ENCODE measurements at regions not wholly inside any gene's neighbourhood (a gene's known extent, or its start where the extent isn't known, plus 50 kb on each side); places are given as distances from the start of the nearest gene placed in this dataset.
"Not testable (repeated sequence)": the region's sequence is repeated elsewhere in the genome, so short reads cannot be mapped to it uniquely, and the experiment has no call there.

DNA sequence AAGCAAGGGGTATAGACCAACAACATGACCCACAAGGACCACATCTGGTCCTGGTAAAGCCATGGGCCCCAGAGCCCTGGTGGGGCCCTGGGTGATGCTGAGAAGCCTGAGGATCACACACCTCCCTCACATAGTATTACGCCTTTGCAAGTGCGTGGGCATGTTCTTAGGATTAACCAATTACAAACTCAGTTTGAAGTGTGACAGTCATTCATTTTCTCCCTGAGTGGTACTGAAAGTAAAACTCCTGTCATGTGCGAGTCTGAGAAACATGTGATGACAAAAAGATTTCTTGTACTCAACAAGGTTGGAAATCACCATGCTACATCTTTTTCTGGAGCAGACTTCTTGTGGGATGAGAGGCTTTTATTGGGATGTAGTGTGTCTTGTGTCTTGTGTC, 315.3 kb upstream of the DUSP10 start:
- peaks cover 8% of the 10 kb centered on the region for H3K27me3 Mint-ChIP-seq (ENCODE audit: low read depth)
- no peak for DNase-seq (ENCODE audit: low spot score)
- H3K36me3 Mint-ChIP-seq (ENCODE audit: low read depth) = no peaks in the 10 kb centered on the region
- no peaks in the 10 kb centered on the region for H3K4me1 Mint-ChIP-seq (ENCODE audit: low read depth)
- TF ChIP-seq, protein P1, sequence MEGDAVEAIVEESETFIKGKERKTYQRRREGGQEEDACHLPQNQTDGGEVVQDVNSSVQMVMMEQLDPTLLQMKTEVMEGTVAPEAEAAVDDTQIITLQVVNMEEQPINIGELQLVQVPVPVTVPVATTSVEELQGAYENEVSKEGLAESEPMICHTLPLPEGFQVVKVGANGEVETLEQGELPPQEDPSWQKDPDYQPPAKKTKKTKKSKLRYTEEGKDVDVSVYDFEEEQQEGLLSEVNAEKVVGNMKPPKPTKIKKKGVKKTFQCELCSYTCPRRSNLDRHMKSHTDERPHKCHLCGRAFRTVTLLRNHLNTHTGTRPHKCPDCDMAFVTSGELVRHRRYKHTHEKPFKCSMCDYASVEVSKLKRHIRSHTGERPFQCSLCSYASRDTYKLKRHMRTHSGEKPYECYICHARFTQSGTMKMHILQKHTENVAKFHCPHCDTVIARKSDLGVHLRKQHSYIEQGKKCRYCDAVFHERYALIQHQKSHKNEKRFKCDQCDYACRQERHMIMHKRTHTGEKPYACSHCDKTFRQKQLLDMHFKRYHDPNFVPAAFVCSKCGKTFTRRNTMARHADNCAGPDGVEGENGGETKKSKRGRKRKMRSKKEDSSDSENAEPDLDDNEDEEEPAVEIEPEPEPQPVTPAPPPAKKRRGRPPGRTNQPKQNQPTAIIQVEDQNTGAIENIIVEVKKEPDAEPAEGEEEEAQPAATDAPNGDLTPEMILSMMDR (IDR thresholded peaks at IDR 0.05) = no peak
- no peak overlapping the region for H3K27ac Mint-ChIP-seq (ENCODE audit: unreplicated experiment)
- no peak overlapping the region for H3K4me3 Mint-ChIP-seq (ENCODE audit: unreplicated experiment)
- H3K9me3 Mint-ChIP-seq (ENCODE audit: low read depth) = no peaks in the 10 kb centered on the region

DNA sequence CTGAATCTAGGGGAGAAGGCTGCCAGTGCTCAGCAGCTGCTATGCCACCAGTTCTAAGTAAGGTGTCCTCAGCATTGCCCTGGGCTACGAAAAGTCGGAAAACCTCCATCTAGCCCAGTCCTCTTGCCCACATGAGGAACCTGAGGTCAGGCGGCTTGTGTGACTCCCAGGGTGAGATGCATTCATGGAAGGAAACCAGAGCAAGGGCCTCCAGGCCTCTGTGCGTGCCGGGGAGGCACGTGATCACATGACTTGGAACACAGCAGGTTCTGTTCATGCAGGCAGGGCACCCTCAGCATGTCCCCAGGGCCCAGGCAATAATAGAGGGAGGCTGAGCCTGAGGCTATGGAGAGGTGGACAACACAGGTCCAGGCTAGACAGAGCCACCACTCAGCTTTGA, 312.5 kb upstream of the DUSP10 start:
- Mint-ChIP-seq H3K27me3 (ENCODE audit: low read depth) (peaks cover 9% of the 10 kb centered on the region), H3K4me3 (ENCODE audit: unreplicated experiment) (no peak overlapping the region), H3K9me3 (ENCODE audit: low read depth) (no peaks in the 10 kb centered on the region), H3K27ac (ENCODE audit: unreplicated experiment) (no peak overlapping the region), H3K4me1 (ENCODE audit: low read depth) (no peaks in the 10 kb centered on the region), H3K36me3 (ENCODE audit: low read depth) (no peaks in the 10 kb centered on the region)
- DNase-seq (ENCODE audit: low spot score) = no peak
- TF ChIP-seq, protein P1 (IDR thresholded peaks at IDR 0.05) = no peak

DNA sequence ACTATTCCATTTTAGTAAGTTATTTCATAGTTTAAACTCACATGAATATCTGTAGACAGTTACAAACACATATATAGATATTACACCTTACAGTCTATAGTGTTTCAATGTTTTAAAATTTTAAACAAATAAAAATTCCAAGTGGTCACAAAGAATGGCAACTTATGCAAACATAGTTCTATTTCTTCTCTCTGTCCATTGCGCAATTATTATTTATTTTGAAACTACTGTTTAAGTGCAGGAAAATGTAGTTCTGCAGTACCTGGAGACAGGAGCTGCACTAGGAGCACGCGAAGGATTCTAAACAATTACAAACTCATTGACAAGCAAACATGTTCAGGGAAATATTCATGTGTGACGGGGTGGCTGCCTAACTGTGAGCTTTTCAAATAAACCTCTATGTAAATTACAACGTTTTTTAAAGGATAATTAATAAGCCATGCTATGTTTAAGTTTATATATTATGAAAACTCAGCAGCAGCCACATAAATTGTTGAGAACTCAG, 312.0 kb upstream of the DUSP10 start:
- Mint-ChIP-seq H3K36me3 (ENCODE audit: low read depth) (no peaks in the 10 kb centered on the region), H3K4me1 (ENCODE audit: low read depth) (peaks cover under 1% of the 10 kb centered on the region), H3K9me3 (ENCODE audit: low read depth) (no peaks in the 10 kb centered on the region), H3K27ac (ENCODE audit: unreplicated experiment) (no peak overlapping the region), H3K4me3 (ENCODE audit: unreplicated experiment) (no peak overlapping the region), H3K27me3 (ENCODE audit: low read depth) (peaks cover 9% of the 10 kb centered on the region)
- DNase-seq (ENCODE audit: low spot score) = no peak
- TF ChIP-seq, protein P1 (IDR thresholded peaks at IDR 0.05) = no peak

DNA sequence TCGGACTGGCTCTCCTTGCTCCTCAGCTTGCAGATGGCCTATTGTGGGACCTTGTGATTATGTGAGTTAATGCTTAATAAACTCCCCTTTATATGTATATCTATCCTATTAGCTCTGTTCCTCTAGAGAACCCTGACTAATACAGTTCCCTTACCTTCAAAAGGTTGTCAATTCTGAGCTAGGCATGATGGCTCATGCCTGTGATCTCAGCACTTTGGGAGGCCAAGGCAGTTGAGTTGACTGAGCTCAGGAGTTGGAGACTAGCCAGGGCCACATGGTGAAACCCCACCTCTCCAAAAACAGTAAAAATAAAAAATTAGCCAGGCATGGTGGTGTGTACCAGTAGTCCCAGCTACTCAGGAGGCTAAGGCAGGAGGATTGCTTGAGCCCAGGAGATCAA, 309.4 kb upstream of the DUSP10 start:
- DNase-seq (ENCODE audit: low spot score); H3K36me3 Mint-ChIP-seq (ENCODE audit: low read depth); H3K27me3 Mint-ChIP-seq (ENCODE audit: low read depth); H3K27ac Mint-ChIP-seq (ENCODE audit: unreplicated experiment); H3K4me3 Mint-ChIP-seq (ENCODE audit: unreplicated experiment); H3K4me1 Mint-ChIP-seq (ENCODE audit: low read depth); H3K9me3 Mint-ChIP-seq (ENCODE audit: low read depth): not testable (repeated sequence)

DNA sequence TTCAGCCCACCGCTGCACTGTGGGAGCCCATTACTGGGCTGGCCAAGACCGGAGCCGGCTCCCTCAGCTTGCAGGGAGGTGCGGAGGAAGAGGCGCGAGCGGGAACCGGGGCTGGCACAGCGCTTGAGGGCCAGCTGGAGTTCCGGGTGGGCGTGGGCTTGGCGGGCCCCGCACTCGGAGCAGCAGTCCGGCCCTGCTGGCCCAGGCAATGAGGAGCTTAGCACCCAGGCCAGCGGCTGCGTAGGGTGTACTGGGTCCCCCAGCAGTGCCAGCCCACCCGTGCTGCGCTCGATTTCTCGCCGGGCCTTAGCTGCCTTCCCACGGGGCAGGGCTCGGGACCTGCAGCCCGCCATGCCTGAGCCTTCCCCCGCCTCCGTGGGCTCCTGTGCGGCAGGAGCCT, 307.8 kb upstream of the DUSP10 start:
- H3K36me3 Mint-ChIP-seq (ENCODE audit: low read depth); H3K27ac Mint-ChIP-seq (ENCODE audit: unreplicated experiment); H3K4me1 Mint-ChIP-seq (ENCODE audit: low read depth); H3K9me3 Mint-ChIP-seq (ENCODE audit: low read depth); H3K27me3 Mint-ChIP-seq (ENCODE audit: low read depth); H3K4me3 Mint-ChIP-seq (ENCODE audit: unreplicated experiment); DNase-seq (ENCODE audit: low spot score): not testable (repeated sequence)

DNA sequence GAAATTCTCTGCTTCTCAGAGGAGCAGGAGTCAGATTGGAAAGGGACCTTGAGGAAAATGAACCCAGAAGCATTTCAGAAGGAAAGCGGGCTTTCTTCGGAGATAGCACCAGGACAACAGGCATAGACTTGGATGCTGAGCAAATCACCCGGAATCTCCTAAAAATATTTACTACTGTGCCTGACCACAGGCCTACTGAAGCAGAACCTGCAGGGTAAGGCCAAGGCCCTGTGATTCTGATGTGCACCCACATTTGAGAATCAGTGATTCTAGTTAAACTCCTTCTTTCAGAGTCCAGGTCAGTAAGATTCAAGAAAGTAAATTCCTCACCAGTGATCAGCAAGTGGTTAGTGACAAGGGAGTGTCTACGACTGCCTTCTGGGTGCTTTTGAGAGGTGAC, 307.3 kb upstream of the DUSP10 start:
- TF ChIP-seq, protein P1 (IDR thresholded peaks at IDR 0.05) = no peak
- H3K4me3 Mint-ChIP-seq (ENCODE audit: unreplicated experiment) = no peak overlapping the region
- DNase-seq (ENCODE audit: low spot score) = no peak
- H3K36me3 Mint-ChIP-seq (ENCODE audit: low read depth) = no peaks in the 10 kb centered on the region
- peaks cover 9% of the 10 kb centered on the region for H3K27me3 Mint-ChIP-seq (ENCODE audit: low read depth)
- H3K27ac Mint-ChIP-seq (ENCODE audit: unreplicated experiment) = no peak overlapping the region
- H3K4me1 Mint-ChIP-seq (ENCODE audit: low read depth) = peaks cover 11% of the 10 kb centered on the region
- H3K9me3 Mint-ChIP-seq (ENCODE audit: low read depth) = no peaks in the 10 kb centered on the region

Data from chondrocyte (in vitro differentiated cells).